B cell (primary cell): ENCODE measurements at regions not wholly inside any gene's neighbourhood (a gene's known extent, or its start where the extent isn't known, plus 50 kb on each side); places are given as distances from the start of the nearest gene placed in this dataset.

Experiments
- ATAC-seq: fragments of 200-7000 bp; cut with Tn5 transposase; one replicate; pipeline ENCODE4 v1.10.0; 2021; ENCODE audit warnings: low read depth, mild to moderate bottlenecking, moderate number of reproducible peaks, moderate library complexity
- CTCF ChIA-PET: fragments of 350-600 bp; sonication (Branson Sonifier 250); formaldehyde crosslinking; loops from one replicate; lab custom pipeline; 2021; ENCODE audit warnings: antibody characterized with exemption, inconsistent platforms; lab: Charles Lee
- POLR2A ChIA-PET: fragments of 350-600 bp; sonication (Branson Sonifier 250); formaldehyde crosslinking; loops from one replicate; lab custom pipeline; 2021; ENCODE audit warnings: antibody characterized with exemption; lab: Charles Lee
- DNase-seq: peaks from one replicate; pipeline ENCODE4 v3.0.0; 2013
- H2AFZ ChIP-seq: 2 replicates; pipeline ENCODE4 v1.6.1; 2012; ENCODE audit warnings: mild to moderate bottlenecking, low read depth, low read length; ENCODE audit not compliant: insufficient read depth, poor library complexity, severe bottlenecking
- H3K27ac ChIP-seq, 2 donors: 1 replicate in 1 of 2; 2 replicates in 1 of 2; pipeline ENCODE4 v1.5.1; 2012 to 2013; ENCODE audit warnings: low read length in 2 of 2, mild to moderate bottlenecking in 2 of 2, moderate library complexity in 1 of 2
- H3K27me3 ChIP-seq, 4 experiments: fragments of 200-600 bp in 1 of 4; sonication (generic) in 1 of 4; replicated peaks in 1 of 4; 1 replicate in 2 of 4; 2 replicates in 2 of 4; pipeline versions ENCODE4 v1.6.1 to v1.7.0; 2013 to 2016; ENCODE audit warnings: low read length in 3 of 4, mild to moderate bottlenecking in 2 of 4, mixed read lengths in 1 of 4, moderate library complexity in 1 of 4; ENCODE audit not compliant: insufficient read depth in 4 of 4, control insufficient read depth in 3 of 4; ENCODE audit errors: control extremely low read depth in 1 of 4
- H3K36me3 ChIP-seq, 2 experiments: replicated peaks in 1 of 2; 1 replicate in 1 of 2; 2 replicates in 1 of 2; pipeline versions ENCODE4 v1.6.1 to v1.7.1; 2013; ENCODE audit warnings: low read length in 1 of 2; ENCODE audit not compliant: insufficient read depth in 2 of 2, control insufficient read depth in 1 of 2; ENCODE audit errors: control extremely low read depth in 1 of 2, extremely low read depth in 1 of 2
- H3K4me1 ChIP-seq, 2 donors: fragments of 200-600 bp in 1 of 2; sonication (generic) in 1 of 2; 1 replicate in 1 of 2; 2 replicates in 1 of 2; pipeline versions ENCODE4 v1.5.1 to v1.6.1; 2013 to 2017; ENCODE audit warnings: low read length in 2 of 2; ENCODE audit not compliant: control insufficient read depth in 2 of 2, insufficient read depth in 2 of 2
- H3K4me2 ChIP-seq: replicated peaks from 2 replicates; pipeline ENCODE3; 2012; ENCODE audit warnings: mild to moderate bottlenecking, low read depth, low read length; ENCODE audit not compliant: poor library complexity, severe bottlenecking
- H3K4me3 ChIP-seq, 5 experiments: fragments of 200-600 bp in 1 of 5; sonication (generic) in 1 of 5; 1 replicate in 3 of 5; 2 replicates in 2 of 5; pipeline versions ENCODE4 v1.5.1 to v1.7.0; 2011 to 2016; ENCODE audit warnings: low read length in 4 of 5, mild to moderate bottlenecking in 4 of 5, low read depth in 2 of 5, control low read depth in 1 of 5, moderate library complexity in 1 of 5; ENCODE audit not compliant: insufficient read depth in 1 of 5; ENCODE audit errors: control extremely low read depth in 1 of 5, extremely low read depth in 1 of 5
- H3K79me2 ChIP-seq: fragments of 200-600 bp; sonication (generic); one replicate; pipeline ENCODE4 v1.6.0; 2016; ENCODE audit warnings: low read length; ENCODE audit not compliant: control insufficient read depth, insufficient read depth
- H3K9ac ChIP-seq: fragments of 200-600 bp; sonication (generic); 2 replicates; pipeline ENCODE4 v1.6.1; 2017; ENCODE audit warnings: mild to moderate bottlenecking, low read length, moderate library complexity
- H3K9me3 ChIP-seq, 3 donors: one replicate each; pipeline versions ENCODE4 v1.6.1 to v1.7.1; 2013; ENCODE audit warnings: low read length in 2 of 3; ENCODE audit not compliant: control insufficient read depth in 2 of 3, insufficient read depth in 1 of 3; ENCODE audit errors: control extremely low read depth in 1 of 3
- H4K20me1 ChIP-seq: 2 replicates; pipeline ENCODE4 v1.6.0; 2012; ENCODE audit warnings: mild to moderate bottlenecking, low read length; ENCODE audit not compliant: insufficient read depth, control insufficient read depth, poor library complexity, severe bottlenecking
- H3K27ac Mint-ChIP-seq: one replicate; pipeline ENCODE4 v1.8.0; 2021; ENCODE audit warnings: mixed read lengths
- H3K27me3 Mint-ChIP-seq: one replicate; pipeline ENCODE4 v1.8.0; 2021; ENCODE audit warnings: mixed read lengths
- H3K4me1 Mint-ChIP-seq: one replicate; pipeline ENCODE4 v1.8.0; 2021; ENCODE audit warnings: mixed read lengths
- H3K4me3 Mint-ChIP-seq: one replicate; pipeline ENCODE4 v1.8.0; 2021; ENCODE audit warnings: mixed read lengths
- H3K9me3 Mint-ChIP-seq: one replicate; pipeline ENCODE4 v1.8.0; 2022; ENCODE audit warnings: mixed read lengths; ENCODE audit not compliant: insufficient read depth
- EZH2 ChIP-seq: IDR thresholded peaks from 2 replicates; pipeline ENCODE4 v1.6.1; 2012; ENCODE audit warnings: borderline replicate concordance, low read depth, mild to moderate bottlenecking, moderate library complexity, low read length; ENCODE audit not compliant: insufficient read depth, poor library complexity, severe bottlenecking
- intact Hi-C: fragments of 100-400 bp; cut with micrococcal nuclease; formaldehyde crosslinking; loops from one replicate; pipeline ENCODE4 v1.10.0; 2022
- TF ChIP-seq, protein P1 (sequence below): fragments of 200-600 bp; IDR thresholded peaks from one replicate; pipeline ENCODE4 v1.8.0; 2022; ENCODE audit warnings: antibody characterized with exemption, mild to moderate bottlenecking

DNA sequence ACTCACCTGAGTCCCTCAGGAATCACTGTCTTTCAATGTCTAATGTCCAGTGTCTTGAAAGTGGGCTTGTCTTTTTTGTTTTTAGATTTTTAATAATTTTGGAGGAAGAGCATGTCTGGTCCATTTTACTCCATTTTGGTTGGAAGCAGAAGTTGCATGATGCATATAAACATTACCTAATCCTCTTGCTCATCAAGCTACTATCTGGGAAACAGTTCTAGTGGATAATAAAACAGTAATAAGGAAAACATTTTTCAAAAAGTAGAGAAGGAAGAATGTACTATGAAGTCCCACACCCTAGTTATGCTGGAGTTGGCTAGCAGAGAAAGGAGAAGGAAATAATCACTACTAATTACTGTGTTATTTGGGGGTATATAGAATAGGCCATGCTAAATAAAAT is 263.7 kb downstream of the ETAA1 start:
- H3K36me3 ChIP-seq, result no peaks in the 10 kb centered on the region
- H3K27me3 ChIP-seq, result no peaks in the 10 kb centered on the region
- no peaks in the 10 kb centered on the region for H3K4me1 ChIP-seq
- ChIA-PET POLR2A (no interaction called here), CTCF (no interaction called here)
- no peak overlapping the region for H3K27ac ChIP-seq
- peaks cover 7% of the 10 kb centered on the region for H3K27me3 Mint-ChIP-seq
- DNase-seq (no peak), ATAC-seq (no peak)
- no peak overlapping the region for H3K4me2 ChIP-seq
- no peak overlapping the region for H3K9ac ChIP-seq
- no peaks in the 10 kb centered on the region for H3K4me1 Mint-ChIP-seq
- no peak overlapping the region for H3K27ac Mint-ChIP-seq
- H3K4me3 Mint-ChIP-seq, result no peak overlapping the region
- no peaks in the 10 kb centered on the region for H3K9me3 ChIP-seq
- no peak overlapping the region for H3K4me3 ChIP-seq
- no peak for TF ChIP-seq EZH2
- TF ChIP-seq, protein P1, sequence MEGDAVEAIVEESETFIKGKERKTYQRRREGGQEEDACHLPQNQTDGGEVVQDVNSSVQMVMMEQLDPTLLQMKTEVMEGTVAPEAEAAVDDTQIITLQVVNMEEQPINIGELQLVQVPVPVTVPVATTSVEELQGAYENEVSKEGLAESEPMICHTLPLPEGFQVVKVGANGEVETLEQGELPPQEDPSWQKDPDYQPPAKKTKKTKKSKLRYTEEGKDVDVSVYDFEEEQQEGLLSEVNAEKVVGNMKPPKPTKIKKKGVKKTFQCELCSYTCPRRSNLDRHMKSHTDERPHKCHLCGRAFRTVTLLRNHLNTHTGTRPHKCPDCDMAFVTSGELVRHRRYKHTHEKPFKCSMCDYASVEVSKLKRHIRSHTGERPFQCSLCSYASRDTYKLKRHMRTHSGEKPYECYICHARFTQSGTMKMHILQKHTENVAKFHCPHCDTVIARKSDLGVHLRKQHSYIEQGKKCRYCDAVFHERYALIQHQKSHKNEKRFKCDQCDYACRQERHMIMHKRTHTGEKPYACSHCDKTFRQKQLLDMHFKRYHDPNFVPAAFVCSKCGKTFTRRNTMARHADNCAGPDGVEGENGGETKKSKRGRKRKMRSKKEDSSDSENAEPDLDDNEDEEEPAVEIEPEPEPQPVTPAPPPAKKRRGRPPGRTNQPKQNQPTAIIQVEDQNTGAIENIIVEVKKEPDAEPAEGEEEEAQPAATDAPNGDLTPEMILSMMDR, result no peak
- no peak overlapping the region for H2AFZ ChIP-seq
- no peaks in the 10 kb centered on the region for H3K9me3 Mint-ChIP-seq
- intact Hi-C loops, result no loop called here
- no peaks in the 10 kb centered on the region for H4K20me1 ChIP-seq
- H3K79me2 ChIP-seq, result no peaks in the 10 kb centered on the region

- Histone ChIP-seq H4K20me1 (no peaks in the 10 kb centered on the region), H3K9me3 (no peaks in the 10 kb centered on the region), H3K4me2 (no peak overlapping the region), H3K27ac (no peak overlapping the region), H3K4me3 (no peak overlapping the region), H3K27me3 (no peaks in the 10 kb centered on the region), H3K9ac (no peak overlapping the region), H3K4me1 (no peaks in the 10 kb centered on the region), H2AFZ (no peak overlapping the region), H3K79me2 (no peaks in the 10 kb centered on the region), H3K36me3 (no peaks in the 10 kb centered on the region)
- Mint-ChIP-seq H3K4me3 (no peak overlapping the region), H3K9me3 (no peaks in the 10 kb centered on the region), H3K27me3 (peaks cover 15% of the 10 kb centered on the region), H3K4me1 (no peaks in the 10 kb centered on the region), H3K27ac (no peak overlapping the region)
- intact Hi-C loops, result no loop called here
- TF ChIP-seq EZH2, result no peak
- TF ChIP-seq, protein P1, result no peak
- CTCF ChIA-PET, result no interaction called here
- no peak for ATAC-seq
- POLR2A ChIA-PET, result no interaction called here
- DNase-seq, result no peak
Observed at GRCh38 chr2:67662222-67662621, 265.1 kb downstream of the ETAA1 start.
